ENCODE measurements at regions not wholly inside any gene's neighbourhood (a gene's known extent, or its start where the extent isn't known, plus 50 kb on each side); places are given as distances from the start of the nearest gene placed in this dataset.

GRCh38 chrX:4240541-4241194 is 527.2 kb upstream of the PRKX start:
- Histone ChIP-seq H3K36me3 (no peaks in the 10 kb centered on the region), H3K4me1 (replicated peaks) (no peaks in the 10 kb centered on the region), H3K27ac (no peak overlapping the region), H3K4me3 (no peak overlapping the region), H3K9me3 (replicated peaks) (no peaks in the 10 kb centered on the region), H3K27me3 (replicated peaks) (no peaks in the 10 kb centered on the region)
- no peak for DNase-seq (ENCODE audit: low read depth in 1 of 2, low spot score in 2 of 2)

- Histone ChIP-seq H3K36me3 (no peaks in the 10 kb centered on the region), H3K4me3 (no peak overlapping the region), H3K9me3 (replicated peaks) (no peaks in the 10 kb centered on the region), H3K4me1 (replicated peaks) (no peaks in the 10 kb centered on the region), H3K27me3 (replicated peaks) (no peaks in the 10 kb centered on the region), H3K27ac (no peak overlapping the region)
- DNase-seq (ENCODE audit: low read depth in 1 of 2, low spot score in 2 of 2), result no peak
Measured at GRCh38 chrX:4239650-4240540, 526.4 kb upstream of the PRKX start.

GRCh38 chrX:4238916-4239315 is 525.5 kb upstream of the PRKX start:
- Histone ChIP-seq H3K9me3 (replicated peaks) (no peaks in the 10 kb centered on the region), H3K27ac (no peak overlapping the region), H3K4me3 (no peak overlapping the region), H3K36me3 (no peaks in the 10 kb centered on the region), H3K4me1 (replicated peaks) (no peaks in the 10 kb centered on the region), H3K27me3 (replicated peaks) (no peaks in the 10 kb centered on the region)
- DNase-seq (ENCODE audit: low read depth in 1 of 2, low spot score in 2 of 2), result no peak

GRCh38 chrX:4225086-4225485 is 511.6 kb upstream of the PRKX start:
- Histone ChIP-seq H3K36me3 (no peaks in the 10 kb centered on the region), H3K4me1 (replicated peaks) (no peaks in the 10 kb centered on the region), H3K27me3 (replicated peaks) (no peaks in the 10 kb centered on the region), H3K9me3 (replicated peaks) (no peaks in the 10 kb centered on the region), H3K27ac (no peak overlapping the region), H3K4me3 (no peak overlapping the region)
- no peak for DNase-seq (ENCODE audit: low read depth in 1 of 2, low spot score in 2 of 2)

- no peak for DNase-seq (ENCODE audit: low read depth in 1 of 2, low spot score in 2 of 2)
- Histone ChIP-seq H3K4me3 (no peak overlapping the region), H3K27me3 (replicated peaks) (no peaks in the 10 kb centered on the region), H3K9me3 (replicated peaks) (no peaks in the 10 kb centered on the region), H3K4me1 (replicated peaks) (no peaks in the 10 kb centered on the region), H3K36me3 (no peaks in the 10 kb centered on the region), H3K27ac (no peak overlapping the region)
Measured at GRCh38 chrX:4206941-4207340, 493.5 kb upstream of the PRKX start.

- Histone ChIP-seq H3K9me3 (replicated peaks) (no peaks in the 10 kb centered on the region), H3K27me3 (replicated peaks) (no peaks in the 10 kb centered on the region), H3K36me3 (no peaks in the 10 kb centered on the region), H3K4me1 (replicated peaks) (no peaks in the 10 kb centered on the region), H3K27ac (no peak overlapping the region), H3K4me3 (no peak overlapping the region)
- no peak for DNase-seq (ENCODE audit: low read depth in 1 of 2, low spot score in 2 of 2)
Measured at GRCh38 chrX:4197971-4198370, 484.5 kb upstream of the PRKX start.

- H3K9me3 ChIP-seq (replicated peaks), result no peaks in the 10 kb centered on the region
- no peak overlapping the region for H3K4me3 ChIP-seq
- no peak overlapping the region for H3K27ac ChIP-seq
- H3K4me1 ChIP-seq (replicated peaks), result no peaks in the 10 kb centered on the region
- H3K36me3 ChIP-seq, result no peaks in the 10 kb centered on the region
- no peaks in the 10 kb centered on the region for H3K27me3 ChIP-seq (replicated peaks)
- DNase-seq (ENCODE audit: low read depth in 1 of 2, low spot score in 2 of 2), result no peak
Measured at GRCh38 chrX:4193500-4194155, 480.2 kb upstream of the PRKX start.

- no peaks in the 10 kb centered on the region for H3K4me1 ChIP-seq (replicated peaks)
- no peaks in the 10 kb centered on the region for H3K27me3 ChIP-seq (replicated peaks)
- H3K27ac ChIP-seq, result no peak overlapping the region
- H3K36me3 ChIP-seq, result no peaks in the 10 kb centered on the region
- no peak overlapping the region for H3K4me3 ChIP-seq
- no peak for DNase-seq (ENCODE audit: low read depth in 1 of 2, low spot score in 2 of 2)
- H3K9me3 ChIP-seq (replicated peaks), result no peaks in the 10 kb centered on the region
Measured at GRCh38 chrX:4186331-4186730, 472.9 kb upstream of the PRKX start.

- Histone ChIP-seq H3K36me3 (no peaks in the 10 kb centered on the region), H3K4me3 (no peak overlapping the region), H3K27me3 (replicated peaks) (no peaks in the 10 kb centered on the region), H3K9me3 (replicated peaks) (no peaks in the 10 kb centered on the region), H3K4me1 (replicated peaks) (no peaks in the 10 kb centered on the region), H3K27ac (no peak overlapping the region)
- DNase-seq (ENCODE audit: low read depth in 1 of 2, low spot score in 2 of 2), result no peak
Measured at GRCh38 chrX:4185086-4185485, 471.6 kb upstream of the PRKX start.

GRCh38 chrX:4182408-4182806 is 469.0 kb upstream of the PRKX start:
- Histone ChIP-seq H3K4me1 (replicated peaks) (no peaks in the 10 kb centered on the region), H3K9me3 (replicated peaks) (no peaks in the 10 kb centered on the region), H3K4me3 (no peak overlapping the region), H3K36me3 (no peaks in the 10 kb centered on the region), H3K27ac (no peak overlapping the region), H3K27me3 (replicated peaks) (no peaks in the 10 kb centered on the region)
- DNase-seq (ENCODE audit: low read depth in 1 of 2, low spot score in 2 of 2), result no peak

GRCh38 chrX:4181782-4182407 is 468.4 kb upstream of the PRKX start:
- H3K4me1 ChIP-seq (replicated peaks), result no peaks in the 10 kb centered on the region
- H3K36me3 ChIP-seq, result no peaks in the 10 kb centered on the region
- H3K27ac ChIP-seq, result no peak overlapping the region
- H3K4me3 ChIP-seq, result no peak overlapping the region
- no peaks in the 10 kb centered on the region for H3K9me3 ChIP-seq (replicated peaks)
- DNase-seq (ENCODE audit: low read depth in 1 of 2, low spot score in 2 of 2), result no peak
- H3K27me3 ChIP-seq (replicated peaks), result no peaks in the 10 kb centered on the region

- Histone ChIP-seq H3K9me3 (replicated peaks) (no peaks in the 10 kb centered on the region), H3K27ac (no peak overlapping the region), H3K36me3 (no peaks in the 10 kb centered on the region), H3K4me1 (replicated peaks) (no peaks in the 10 kb centered on the region), H3K27me3 (replicated peaks) (no peaks in the 10 kb centered on the region), H3K4me3 (no peak overlapping the region)
- no peak for DNase-seq (ENCODE audit: low read depth in 1 of 2, low spot score in 2 of 2)
Measured at GRCh38 chrX:4179031-4179430, 465.6 kb upstream of the PRKX start.

GRCh38 chrX:4175221-4175620 is 461.8 kb upstream of the PRKX start:
- H3K4me1 ChIP-seq (replicated peaks), result no peaks in the 10 kb centered on the region
- no peaks in the 10 kb centered on the region for H3K36me3 ChIP-seq
- no peaks in the 10 kb centered on the region for H3K27me3 ChIP-seq (replicated peaks)
- DNase-seq (ENCODE audit: low read depth in 1 of 2, low spot score in 2 of 2), result no peak
- H3K27ac ChIP-seq, result no peak overlapping the region
- no peak overlapping the region for H3K4me3 ChIP-seq
- H3K9me3 ChIP-seq (replicated peaks), result no peaks in the 10 kb centered on the region

GRCh38 chrX:4173743-4174142 is 460.3 kb upstream of the PRKX start:
- no peak for DNase-seq (ENCODE audit: low read depth in 1 of 2, low spot score in 2 of 2)
- Histone ChIP-seq H3K27me3 (replicated peaks) (no peaks in the 10 kb centered on the region), H3K27ac (no peak overlapping the region), H3K4me1 (replicated peaks) (no peaks in the 10 kb centered on the region), H3K9me3 (replicated peaks) (no peaks in the 10 kb centered on the region), H3K36me3 (no peaks in the 10 kb centered on the region), H3K4me3 (no peak overlapping the region)

Data from SJSA1 (cell line).